ENCODE measurements at regions not wholly inside any gene's neighbourhood (a gene's known extent, or its start where the extent isn't known, plus 50 kb on each side); places are given as distances from the start of the nearest gene placed in this dataset.

- H3K36me3 ChIP-seq (ENCODE audit: control insufficient read depth in 4 of 4, insufficient read depth in 3 of 4, low read depth in 1 of 4, low read length in 3 of 4): no peaks in the 10 kb centered on the region
- no peaks in the 10 kb centered on the region for H3K9me3 ChIP-seq (ENCODE audit: control insufficient read depth in 4 of 4, low read length in 3 of 4)
- no peak for TF ChIP-seq SP1 (IDR thresholded peaks at IDR 0.05)
- TF ChIP-seq, protein P1, sequence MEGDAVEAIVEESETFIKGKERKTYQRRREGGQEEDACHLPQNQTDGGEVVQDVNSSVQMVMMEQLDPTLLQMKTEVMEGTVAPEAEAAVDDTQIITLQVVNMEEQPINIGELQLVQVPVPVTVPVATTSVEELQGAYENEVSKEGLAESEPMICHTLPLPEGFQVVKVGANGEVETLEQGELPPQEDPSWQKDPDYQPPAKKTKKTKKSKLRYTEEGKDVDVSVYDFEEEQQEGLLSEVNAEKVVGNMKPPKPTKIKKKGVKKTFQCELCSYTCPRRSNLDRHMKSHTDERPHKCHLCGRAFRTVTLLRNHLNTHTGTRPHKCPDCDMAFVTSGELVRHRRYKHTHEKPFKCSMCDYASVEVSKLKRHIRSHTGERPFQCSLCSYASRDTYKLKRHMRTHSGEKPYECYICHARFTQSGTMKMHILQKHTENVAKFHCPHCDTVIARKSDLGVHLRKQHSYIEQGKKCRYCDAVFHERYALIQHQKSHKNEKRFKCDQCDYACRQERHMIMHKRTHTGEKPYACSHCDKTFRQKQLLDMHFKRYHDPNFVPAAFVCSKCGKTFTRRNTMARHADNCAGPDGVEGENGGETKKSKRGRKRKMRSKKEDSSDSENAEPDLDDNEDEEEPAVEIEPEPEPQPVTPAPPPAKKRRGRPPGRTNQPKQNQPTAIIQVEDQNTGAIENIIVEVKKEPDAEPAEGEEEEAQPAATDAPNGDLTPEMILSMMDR (IDR thresholded peaks at IDR 0.05; ENCODE audit: low read depth, low read length, missing input control): no peak
- no peak for TF ChIP-seq REST (IDR thresholded peaks at IDR 0.05)
- H3K27me3 ChIP-seq (ENCODE audit: control insufficient read depth in 4 of 4, insufficient read depth in 4 of 4, low read length in 3 of 4): peaks cover 0 to 2% (median 0%) of the 10 kb centered on the region in 4 donors
- no peak overlapping the region for H3K27ac ChIP-seq (ENCODE audit: low read depth in 1 of 2, low read length in 2 of 2)
- no peak overlapping the region for H3K4me3 ChIP-seq (ENCODE audit: low read depth in 1 of 3, low read length in 3 of 3)
- H3K9ac ChIP-seq (ENCODE audit: low read depth in 1 of 2, low read length in 2 of 2): no peak overlapping the region
- H3K4me1 ChIP-seq (ENCODE audit: control insufficient read depth in 4 of 4, insufficient read depth in 4 of 4, low read length in 3 of 4): no peaks in the 10 kb centered on the region
- WGBS: 69% methylated on average over 4 of the region's 4 CpGs
- DNase-seq (ENCODE audit: low spot score): no peak
These were observed 73.0 kb upstream of the OPRM1 start for GRCh38 chr6:153966001-153966400.

GRCh38 chr6:153963352-153963751 is 75.7 kb upstream of the OPRM1 start:
- no peak for DNase-seq (ENCODE audit: low spot score)
- Histone ChIP-seq H3K27ac (ENCODE audit: low read depth in 1 of 2, low read length in 2 of 2) (no peak overlapping the region), H3K4me1 (ENCODE audit: control insufficient read depth in 4 of 4, insufficient read depth in 4 of 4, low read length in 3 of 4) (no peaks in the 10 kb centered on the region), H3K36me3 (ENCODE audit: control insufficient read depth in 4 of 4, insufficient read depth in 3 of 4, low read depth in 1 of 4, low read length in 3 of 4) (no peaks in the 10 kb centered on the region), H3K4me3 (ENCODE audit: low read depth in 1 of 3, low read length in 3 of 3) (no peak overlapping the region), H3K9ac (ENCODE audit: low read depth in 1 of 2, low read length in 2 of 2) (no peak overlapping the region), H3K9me3 (ENCODE audit: control insufficient read depth in 4 of 4, low read length in 3 of 4) (no peaks in the 10 kb centered on the region), H3K27me3 (ENCODE audit: control insufficient read depth in 4 of 4, insufficient read depth in 4 of 4, low read length in 3 of 4) (peaks cover 0 to 2% (median 0%) of the 10 kb centered on the region in 4 donors)
- 39% methylated on average over 3 of the region's 3 CpGs for WGBS
- TF ChIP-seq JUND (IDR thresholded peaks at IDR 0.05) (no peak), SP1 (IDR thresholded peaks at IDR 0.05) (no peak), HNF4A (conservative IDR thresholded peaks at IDR 0.05) (no peak), YY1 (IDR thresholded peaks at IDR 0.05) (no peak)

- H3K9me3 ChIP-seq (ENCODE audit: control insufficient read depth in 4 of 4, low read length in 3 of 4): no peaks in the 10 kb centered on the region
- TF ChIP-seq RAD21 (IDR thresholded peaks at IDR 0.05) (no peak), HNF4G (IDR thresholded peaks at IDR 0.05) (no peak), HNF4A (conservative IDR thresholded peaks at IDR 0.05) (no peak), SP1 (IDR thresholded peaks at IDR 0.05) (no peak), FOXA1 (IDR thresholded peaks at IDR 0.05) (no peak), JUND (IDR thresholded peaks at IDR 0.05) (no peak), RXRA (IDR thresholded peaks at IDR 0.05) (no peak), MAX (IDR thresholded peaks at IDR 0.05) (no peak), YY1 (IDR thresholded peaks at IDR 0.05) (no peak)
- TF ChIP-seq, protein P1 (IDR thresholded peaks at IDR 0.05; ENCODE audit: low read depth, low read length, missing input control): no peak
- H3K36me3 ChIP-seq (ENCODE audit: control insufficient read depth in 4 of 4, insufficient read depth in 3 of 4, low read depth in 1 of 4, low read length in 3 of 4): no peaks in the 10 kb centered on the region
- no peak for DNase-seq (ENCODE audit: low spot score)
- H3K27ac ChIP-seq (ENCODE audit: low read depth in 1 of 2, low read length in 2 of 2): no peak overlapping the region
- no peak overlapping the region for H3K9ac ChIP-seq (ENCODE audit: low read depth in 1 of 2, low read length in 2 of 2)
- WGBS: 70% methylated on average over 2 of the region's 2 CpGs
- H3K27me3 ChIP-seq (ENCODE audit: control insufficient read depth in 4 of 4, insufficient read depth in 4 of 4, low read length in 3 of 4): peaks cover 0 to 2% (median 0%) of the 10 kb centered on the region in 4 donors
- H3K4me1 ChIP-seq (ENCODE audit: control insufficient read depth in 4 of 4, insufficient read depth in 4 of 4, low read length in 3 of 4): no peaks in the 10 kb centered on the region
- H3K4me3 ChIP-seq (ENCODE audit: low read depth in 1 of 3, low read length in 3 of 3): no peak overlapping the region
These were observed 76.5 kb upstream of the OPRM1 start for GRCh38 chr6:153962555-153962954.
